Stimulated activated CD4-positive, alpha-beta T cell treated with anti-CD3 and anti-CD28 coated beads, Interleukin-1b, Interleukin-23, amount 100 ng/mL, for 24 hours (primary cell): ENCODE measurements at regions not wholly inside any gene's neighbourhood (a gene's known extent, or its start where the extent isn't known, plus 50 kb on each side); places are given as distances from the start of the nearest gene placed in this dataset.
"Not testable (repeated sequence)": the region's sequence is repeated elsewhere in the genome, so short reads cannot be mapped to it uniquely, and the experiment has no call there.

ENCODE experiments used
- DNase-seq, 4 experiments: peaks; one replicate each; pipeline ENCODE4 v3.0.0-alpha.2; 2020; ENCODE audit warnings: low read depth in 4 of 4, low spot score in 1 of 4

GRCh38 chr14:51444353-51445000 is 204.4 kb downstream of the TMX1 start:
- DNase-seq, result no peak

- no peak for DNase-seq
Measured at GRCh38 chr14:51445001-51445390, 204.9 kb downstream of the TMX1 start.

GRCh38 chr14:51446771-51447170 is 204.9 kb upstream of the FRMD6 start:
- no peak for DNase-seq

- no peak for DNase-seq
Measured at GRCh38 chr14:51447411-51447810, 204.3 kb upstream of the FRMD6 start.

GRCh38 chr14:51448831-51449670 is 202.7 kb upstream of the FRMD6 start:
- DNase-seq, result no peak

GRCh38 chr14:51449681-51450080 is 202.0 kb upstream of the FRMD6 start:
- no peak for DNase-seq

GRCh38 chr14:51451561-51451960 is 200.1 kb upstream of the FRMD6 start:
- no peak for DNase-seq

- DNase-seq, result no peak
Measured at GRCh38 chr14:51453869-51454268, 197.8 kb upstream of the FRMD6 start.

- no peak for DNase-seq
Measured at GRCh38 chr14:51454351-51454750, 197.4 kb upstream of the FRMD6 start.

GRCh38 chr14:51455041-51455835 is 196.5 kb upstream of the FRMD6 start:
- DNase-seq, result no peak

- no peak for DNase-seq
Measured at GRCh38 chr14:51457843-51458562, 193.7 kb upstream of the FRMD6 start.

GRCh38 chr14:51458563-51458955 is 193.2 kb upstream of the FRMD6 start:
- no peak for DNase-seq

GRCh38 chr14:51460011-51460410 is 191.7 kb upstream of the FRMD6 start:
- DNase-seq, result no peak

- DNase-seq, result no peak
Measured at GRCh38 chr14:51462182-51462581, 189.5 kb upstream of the FRMD6 start.

- DNase-seq, result no peak
Measured at GRCh38 chr14:51462706-51463105, 189.0 kb upstream of the FRMD6 start.

- DNase-seq, result no peak
Measured at GRCh38 chr14:51463461-51463860, 188.2 kb upstream of the FRMD6 start.

GRCh38 chr14:51464411-51464810 is 187.3 kb upstream of the FRMD6 start:
- no peak for DNase-seq

GRCh38 chr14:51465486-51465885 is 186.2 kb upstream of the FRMD6 start:
- no peak for DNase-seq

GRCh38 chr14:51467392-51467791 is 184.3 kb upstream of the FRMD6 start:
- DNase-seq, result not testable (repeated sequence)

- DNase-seq, result no peak
Measured at GRCh38 chr14:51468523-51468922, 183.2 kb upstream of the FRMD6 start.

GRCh38 chr14:51472881-51473280 is 178.8 kb upstream of the FRMD6 start:
- DNase-seq, result no peak
